PC-9 (cell line): ENCODE measurements at regions not wholly inside any gene's neighbourhood (a gene's known extent, or its start where the extent isn't known, plus 50 kb on each side); places are given as distances from the start of the nearest gene placed in this dataset.

Source experiments
- CTCF ChIP-seq: fragments of 200-600 bp; sonication (generic); conservative IDR thresholded peaks from 2 replicates; pipeline ENCODE4 v1.6.1; 2017; ENCODE audit warnings: mixed run types, antibody characterized with exemption, mild to moderate bottlenecking, moderate library complexity
- EZH2 ChIP-seq: fragments of 200-600 bp; sonication (generic); IDR thresholded peaks from 2 replicates; pipeline ENCODE4 v1.8.0; 2017; ENCODE audit warnings: antibody characterized with exemption, low read depth

DNA sequence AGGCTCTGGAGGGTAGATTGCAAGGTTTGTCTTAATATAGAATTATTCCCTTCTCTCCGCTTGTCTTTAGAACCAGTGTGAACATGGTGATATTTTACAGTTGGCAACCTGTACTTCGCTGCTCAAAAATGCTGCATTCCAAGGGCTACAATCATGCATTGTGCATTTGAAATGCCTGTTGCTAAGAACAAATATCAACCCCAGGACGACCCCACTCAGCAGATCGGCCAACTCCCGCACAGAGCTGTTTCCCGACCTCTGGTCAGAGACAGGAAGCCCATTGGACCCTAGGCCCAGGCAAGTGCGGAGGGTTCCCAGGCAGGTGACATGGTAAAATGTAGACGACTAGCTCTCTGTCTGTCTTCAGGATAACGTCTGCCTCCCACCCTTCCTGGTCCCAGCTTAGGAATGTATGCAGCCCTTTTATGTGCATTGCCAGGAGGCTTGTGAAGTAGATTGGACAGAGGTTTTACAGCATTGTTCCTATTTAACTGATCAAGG, 263.5 kb downstream of the FOXO1 start:
- TF ChIP-seq EZH2 (no peak), CTCF (no peak)
